ENCODE measurements at regions not wholly inside any gene's neighbourhood (a gene's known extent, or its start where the extent isn't known, plus 50 kb on each side); places are given as distances from the start of the nearest gene placed in this dataset.

GRCh38 chr10:24097751-24098207, 111.2 kb upstream of the KIAA1217 start:
- no peak overlapping the region for H3K4me3 ChIP-seq (ENCODE audit: low read depth, low read length)
- no peak for TF ChIP-seq CTCF (conservative IDR thresholded peaks at IDR 0.05; ENCODE audit: low read depth, low read length)
- DNase-seq (ENCODE audit: low read depth), result no peak

GRCh38 chr10:24104895-24105294, 104.0 kb upstream of the KIAA1217 start:
- TF ChIP-seq CTCF (conservative IDR thresholded peaks at IDR 0.05; ENCODE audit: low read depth, low read length), result no peak
- H3K4me3 ChIP-seq (ENCODE audit: low read depth, low read length), result no peak overlapping the region
- DNase-seq (ENCODE audit: low read depth), result no peak

- DNase-seq (ENCODE audit: low read depth), result no peak
- no peak overlapping the region for H3K4me3 ChIP-seq (ENCODE audit: low read depth, low read length)
- no peak for TF ChIP-seq CTCF (conservative IDR thresholded peaks at IDR 0.05; ENCODE audit: low read depth, low read length)
Observed at GRCh38 chr10:24113901-24114300, 95.0 kb upstream of the KIAA1217 start.

- DNase-seq (ENCODE audit: low read depth), result no peak
- TF ChIP-seq CTCF (conservative IDR thresholded peaks at IDR 0.05; ENCODE audit: low read depth, low read length), result no peak
- H3K4me3 ChIP-seq (ENCODE audit: low read depth, low read length), result no peak overlapping the region
Observed at GRCh38 chr10:24114556-24114955, 94.4 kb upstream of the KIAA1217 start.

GRCh38 chr10:24115403-24115802, 93.5 kb upstream of the KIAA1217 start:
- DNase-seq (ENCODE audit: low read depth), result peak; percentile 18
- TF ChIP-seq CTCF (conservative IDR thresholded peaks at IDR 0.05; ENCODE audit: low read depth, low read length), result no peak
- H3K4me3 ChIP-seq (ENCODE audit: low read depth, low read length), result no peak overlapping the region

GRCh38 chr10:24118246-24118645, 90.7 kb upstream of the KIAA1217 start:
- no peak for TF ChIP-seq CTCF (conservative IDR thresholded peaks at IDR 0.05; ENCODE audit: low read depth, low read length)
- peak; percentile 64 for DNase-seq (ENCODE audit: low read depth)
- H3K4me3 ChIP-seq (ENCODE audit: low read depth, low read length), result peak overlapping the region; percentile 37

DNA sequence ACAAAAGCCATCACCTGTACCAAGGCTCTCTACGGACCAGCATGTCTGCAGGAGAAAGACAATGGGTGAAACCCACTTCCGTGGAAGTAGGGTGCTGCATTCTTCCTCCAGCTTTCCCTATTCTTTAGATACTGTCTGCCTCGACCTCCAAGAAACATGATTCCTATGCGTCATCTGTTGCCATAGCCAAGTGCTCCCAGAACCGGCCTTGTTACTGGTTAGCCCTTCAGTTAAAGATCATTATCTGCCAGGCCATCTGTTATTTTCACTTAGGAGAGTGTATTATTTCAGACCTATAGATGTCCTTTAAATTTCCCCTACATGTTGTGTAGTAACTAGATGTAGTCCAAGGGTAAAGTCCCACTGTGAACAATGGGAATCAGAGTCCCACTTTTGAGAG, 89.0 kb upstream of the KIAA1217 start:
- H3K4me3 ChIP-seq (ENCODE audit: low read depth, low read length), result no peak overlapping the region
- TF ChIP-seq CTCF (conservative IDR thresholded peaks at IDR 0.05; ENCODE audit: low read depth, low read length), result no peak

More for the DNA sequence above, 89.0 kb upstream of the KIAA1217 start:
- no peak for DNase-seq (ENCODE audit: low read depth)

Data from choroid plexus epithelial cell (primary cell).